ENCODE measurements at regions not wholly inside any gene's neighbourhood (a gene's known extent, or its start where the extent isn't known, plus 50 kb on each side); places are given as distances from the start of the nearest gene placed in this dataset.

DNA sequence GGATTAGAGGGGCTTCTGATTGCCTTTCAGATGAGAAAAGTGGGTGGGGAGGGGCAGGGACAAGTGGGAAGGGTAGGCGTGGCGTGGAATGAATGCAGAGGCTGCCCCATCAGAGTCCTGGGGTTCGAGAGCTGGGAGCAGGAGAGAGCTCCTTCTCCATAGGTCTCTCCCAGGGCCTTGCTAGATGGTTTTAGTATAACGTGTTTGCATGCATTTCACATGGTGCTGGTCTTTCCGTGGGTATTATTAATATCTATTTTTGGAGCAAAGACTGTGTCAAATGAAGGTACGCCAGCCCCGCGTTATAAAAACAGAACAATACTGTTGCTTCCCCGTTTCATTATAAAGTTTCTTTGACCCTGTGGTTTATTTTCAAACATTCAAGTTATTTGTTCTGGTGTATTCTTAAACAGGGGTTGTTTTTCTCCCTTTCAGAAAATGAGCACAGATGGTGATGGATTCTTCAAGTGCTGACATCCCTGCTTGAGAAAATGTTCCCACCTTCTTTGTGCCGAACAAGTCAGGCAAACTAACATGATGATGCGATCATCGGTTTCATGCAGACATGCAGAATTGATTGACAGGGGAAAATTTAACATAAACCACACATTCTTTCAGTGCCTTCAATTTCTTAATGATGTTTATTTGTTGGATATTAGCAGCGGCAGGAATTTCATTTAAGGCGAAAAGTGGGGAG, 62.1 kb upstream of the ZNF536 start:
- Histone ChIP-seq H3K4me1 (ENCODE audit: control insufficient read depth, insufficient read depth, low read length) (no peaks in the 10 kb centered on the region), H3K27me3 (ENCODE audit: control insufficient read depth, insufficient read depth, low read length) (no peaks in the 10 kb centered on the region), H3K9ac (ENCODE audit: low read length) (no peak overlapping the region), H3K36me3 (ENCODE audit: control insufficient read depth, insufficient read depth, low read length) (no peaks in the 10 kb centered on the region), H3K9me3 (ENCODE audit: control insufficient read depth, low read length) (no peaks in the 10 kb centered on the region), H3K4me3 (ENCODE audit: low read length) (no peak overlapping the region)

DNA sequence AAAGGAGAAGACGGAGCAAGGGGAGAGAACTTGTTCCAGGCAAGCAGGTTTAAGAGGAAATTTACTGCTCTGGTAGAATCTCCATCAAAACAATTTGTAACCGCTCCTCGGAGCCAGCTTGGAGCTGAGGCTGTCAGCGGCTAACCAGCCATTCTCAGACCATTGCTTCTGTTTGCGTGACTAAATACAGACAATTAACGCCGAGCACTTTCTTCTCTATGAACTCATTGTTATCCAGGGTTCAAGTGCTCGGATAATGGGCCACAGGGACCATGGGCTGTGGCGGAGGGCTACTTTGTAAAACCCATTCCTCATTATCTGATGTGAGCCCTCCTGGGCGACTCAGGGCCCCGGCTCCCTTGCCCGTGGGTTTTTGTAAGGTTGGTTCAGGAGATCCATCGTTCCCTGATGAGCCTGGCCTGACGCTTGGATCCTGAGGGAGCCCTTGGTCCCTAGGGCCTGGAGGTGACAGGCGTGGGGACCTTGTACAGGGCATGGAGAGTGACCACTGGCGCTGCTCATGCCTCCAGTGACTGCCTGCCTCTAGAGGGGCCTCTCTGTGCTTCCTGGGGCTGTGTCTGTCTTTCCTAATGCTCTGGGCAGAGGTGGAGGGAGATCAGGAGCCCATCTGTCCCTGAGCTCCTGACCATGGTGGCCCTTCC, 61.5 kb upstream of the ZNF536 start:
- no peak overlapping the region for H3K4me3 ChIP-seq (ENCODE audit: low read length)
- H3K4me1 ChIP-seq (ENCODE audit: control insufficient read depth, insufficient read depth, low read length), result no peaks in the 10 kb centered on the region
- H3K36me3 ChIP-seq (ENCODE audit: control insufficient read depth, insufficient read depth, low read length), result no peaks in the 10 kb centered on the region
- no peaks in the 10 kb centered on the region for H3K27me3 ChIP-seq (ENCODE audit: control insufficient read depth, insufficient read depth, low read length)
- H3K9me3 ChIP-seq (ENCODE audit: control insufficient read depth, low read length), result no peaks in the 10 kb centered on the region
- no peak overlapping the region for H3K9ac ChIP-seq (ENCODE audit: low read length)

DNA sequence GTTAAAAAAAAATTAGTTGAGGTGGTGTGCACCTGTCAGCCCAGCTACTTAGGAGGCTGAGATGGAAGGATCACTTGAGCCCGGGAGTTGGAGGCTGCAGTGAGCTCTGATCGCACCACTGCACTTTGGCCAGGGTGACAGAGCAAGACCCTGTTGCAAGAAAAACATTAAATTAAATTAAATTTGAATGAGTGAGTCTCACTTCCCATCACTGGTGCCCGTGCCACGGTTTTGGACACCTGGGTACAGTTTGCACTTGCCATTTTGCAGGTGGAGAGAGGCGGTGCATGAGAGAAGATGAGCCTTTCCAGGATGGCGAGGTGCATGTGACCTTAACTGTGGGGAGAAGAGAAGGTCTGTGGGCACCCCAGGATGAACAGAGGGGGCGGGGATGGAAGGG, 60.3 kb upstream of the ZNF536 start:
- H3K27me3 ChIP-seq (ENCODE audit: control insufficient read depth, insufficient read depth, low read length), result no peaks in the 10 kb centered on the region
- no peaks in the 10 kb centered on the region for H3K9me3 ChIP-seq (ENCODE audit: control insufficient read depth, low read length)
- no peaks in the 10 kb centered on the region for H3K4me1 ChIP-seq (ENCODE audit: control insufficient read depth, insufficient read depth, low read length)
- no peaks in the 10 kb centered on the region for H3K36me3 ChIP-seq (ENCODE audit: control insufficient read depth, insufficient read depth, low read length)
- no peak overlapping the region for H3K9ac ChIP-seq (ENCODE audit: low read length)
- no peak overlapping the region for H3K4me3 ChIP-seq (ENCODE audit: low read length)

DNA sequence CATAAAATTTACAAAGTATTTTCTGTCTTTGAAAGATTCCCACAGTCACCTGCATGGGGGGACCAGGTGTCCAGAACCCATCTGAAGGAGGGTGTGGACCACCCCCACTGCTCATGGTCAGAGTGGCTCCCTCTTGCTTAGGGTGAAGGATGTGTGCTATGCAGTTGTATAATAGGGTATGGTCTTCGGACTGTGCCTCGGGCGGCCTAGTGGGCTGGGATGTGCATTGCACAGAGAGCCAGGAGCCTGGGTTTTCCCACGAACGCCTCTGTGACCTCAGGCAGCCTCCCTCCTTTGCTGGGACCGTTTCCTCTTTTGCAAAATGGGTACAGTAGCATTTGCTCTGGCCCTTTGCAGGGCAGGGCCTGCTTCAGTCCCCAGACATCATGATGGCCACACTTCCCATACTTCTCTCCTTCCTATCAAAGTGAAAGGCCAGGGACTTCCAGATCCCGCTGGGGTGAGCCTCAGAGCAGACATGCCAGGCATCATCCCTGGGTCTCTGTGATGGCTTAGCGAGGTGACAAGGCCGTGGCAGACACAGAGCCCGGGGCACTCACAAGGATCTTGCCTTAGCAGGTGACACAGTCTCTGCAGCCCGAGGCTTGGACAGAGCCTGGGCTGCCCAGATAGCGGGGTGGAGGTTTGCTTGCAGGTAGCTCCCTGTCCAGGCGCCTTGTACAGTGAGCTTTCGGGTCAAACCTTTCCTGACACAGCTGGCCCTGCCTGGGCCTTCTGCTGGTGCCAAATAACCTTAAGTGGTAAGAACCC, 59.4 kb upstream of the ZNF536 start:
- Histone ChIP-seq H3K9me3 (ENCODE audit: control insufficient read depth, low read length) (no peaks in the 10 kb centered on the region), H3K36me3 (ENCODE audit: control insufficient read depth, insufficient read depth, low read length) (no peaks in the 10 kb centered on the region), H3K9ac (ENCODE audit: low read length) (no peak overlapping the region), H3K4me1 (ENCODE audit: control insufficient read depth, insufficient read depth, low read length) (no peaks in the 10 kb centered on the region), H3K27me3 (ENCODE audit: control insufficient read depth, insufficient read depth, low read length) (no peaks in the 10 kb centered on the region), H3K4me3 (ENCODE audit: low read length) (no peak overlapping the region)

DNA sequence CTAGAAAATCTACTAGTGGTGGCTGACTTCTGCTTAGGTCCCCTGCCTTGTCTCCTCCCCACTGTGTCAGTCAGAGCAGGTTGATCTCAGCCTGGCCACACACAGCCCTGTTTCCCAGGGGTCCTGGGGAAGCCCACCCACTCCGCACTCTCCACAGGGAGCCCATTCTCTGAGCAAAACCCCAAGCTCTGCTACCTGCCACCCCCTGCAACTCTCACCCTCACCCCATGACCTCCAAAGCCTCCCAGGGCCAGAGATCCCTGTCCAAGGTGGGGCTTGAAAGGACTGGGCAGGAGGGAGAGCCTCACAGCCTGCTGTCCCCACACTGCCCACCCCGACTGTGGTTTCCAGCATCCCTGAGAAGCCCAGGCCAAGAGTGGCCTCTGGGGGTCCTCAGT, 58.8 kb upstream of the ZNF536 start:
- Histone ChIP-seq H3K4me1 (ENCODE audit: control insufficient read depth, insufficient read depth, low read length) (no peaks in the 10 kb centered on the region), H3K4me3 (ENCODE audit: low read length) (no peak overlapping the region), H3K9ac (ENCODE audit: low read length) (no peak overlapping the region), H3K36me3 (ENCODE audit: control insufficient read depth, insufficient read depth, low read length) (no peaks in the 10 kb centered on the region), H3K27me3 (ENCODE audit: control insufficient read depth, insufficient read depth, low read length) (no peaks in the 10 kb centered on the region), H3K9me3 (ENCODE audit: control insufficient read depth, low read length) (no peaks in the 10 kb centered on the region)

DNA sequence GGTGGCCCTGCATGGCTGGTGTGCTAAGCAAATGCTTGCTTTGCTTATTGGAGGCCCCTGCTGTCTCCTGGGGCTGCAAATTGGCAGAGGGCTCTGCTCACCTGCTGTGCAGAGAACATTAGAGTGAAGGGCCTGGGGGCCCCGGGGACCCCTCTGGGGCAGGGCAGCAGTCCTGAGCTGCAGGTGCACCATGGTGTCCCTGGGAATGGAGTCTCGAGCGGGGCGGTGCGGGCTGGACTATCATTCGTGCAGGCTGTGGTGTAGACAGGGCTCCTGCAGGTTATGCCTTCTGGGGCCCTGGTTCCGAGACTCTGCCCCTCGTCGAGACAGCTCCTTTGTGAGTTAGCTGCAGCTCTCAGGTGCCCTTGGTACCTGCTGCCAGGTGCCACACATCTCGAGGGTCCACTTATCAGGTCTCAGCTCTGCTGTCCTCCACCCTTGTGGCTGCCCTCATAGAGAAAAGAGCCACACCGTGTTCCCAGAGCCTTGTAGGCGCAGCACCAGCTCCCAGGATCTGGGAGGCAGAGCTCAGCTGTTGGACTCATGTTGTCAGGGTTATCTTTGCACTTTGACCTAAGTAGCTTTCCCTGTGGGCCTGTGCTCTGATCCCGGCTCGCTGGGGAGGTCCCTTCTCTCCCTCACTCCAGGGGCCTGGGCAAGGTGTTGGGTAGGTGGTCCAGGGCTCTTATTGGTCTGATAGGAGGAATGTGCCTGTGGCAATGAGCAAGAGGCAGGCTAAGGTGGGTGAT, 58.0 kb upstream of the ZNF536 start:
- Histone ChIP-seq H3K27me3 (ENCODE audit: control insufficient read depth, insufficient read depth, low read length) (no peaks in the 10 kb centered on the region), H3K4me3 (ENCODE audit: low read length) (no peak overlapping the region), H3K36me3 (ENCODE audit: control insufficient read depth, insufficient read depth, low read length) (no peaks in the 10 kb centered on the region), H3K9ac (ENCODE audit: low read length) (no peak overlapping the region), H3K9me3 (ENCODE audit: control insufficient read depth, low read length) (no peaks in the 10 kb centered on the region), H3K4me1 (ENCODE audit: control insufficient read depth, insufficient read depth, low read length) (no peaks in the 10 kb centered on the region)

DNA sequence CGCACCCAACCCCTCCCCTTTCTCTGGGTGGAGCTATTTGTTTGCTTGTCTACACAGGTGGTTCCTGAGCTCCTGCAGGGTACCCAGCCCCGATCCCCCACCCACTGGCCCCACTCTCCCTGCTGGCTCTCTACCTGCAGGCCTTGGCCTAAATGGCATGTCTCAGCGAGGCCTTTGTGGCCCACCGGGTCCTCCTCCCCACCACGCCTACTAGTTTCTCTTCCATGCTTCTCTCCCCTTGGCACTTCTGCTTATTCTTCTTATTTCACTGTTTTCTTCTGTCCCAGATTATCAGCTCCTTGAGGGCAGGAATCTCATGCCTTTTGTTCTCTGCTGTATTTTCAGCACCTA, 57.4 kb upstream of the ZNF536 start:
- Histone ChIP-seq H3K4me1 (ENCODE audit: control insufficient read depth, insufficient read depth, low read length) (no peaks in the 10 kb centered on the region), H3K9me3 (ENCODE audit: control insufficient read depth, low read length) (no peaks in the 10 kb centered on the region), H3K27me3 (ENCODE audit: control insufficient read depth, insufficient read depth, low read length) (no peaks in the 10 kb centered on the region), H3K36me3 (ENCODE audit: control insufficient read depth, insufficient read depth, low read length) (no peaks in the 10 kb centered on the region), H3K9ac (ENCODE audit: low read length) (no peak overlapping the region), H3K4me3 (ENCODE audit: low read length) (no peak overlapping the region)

DNA sequence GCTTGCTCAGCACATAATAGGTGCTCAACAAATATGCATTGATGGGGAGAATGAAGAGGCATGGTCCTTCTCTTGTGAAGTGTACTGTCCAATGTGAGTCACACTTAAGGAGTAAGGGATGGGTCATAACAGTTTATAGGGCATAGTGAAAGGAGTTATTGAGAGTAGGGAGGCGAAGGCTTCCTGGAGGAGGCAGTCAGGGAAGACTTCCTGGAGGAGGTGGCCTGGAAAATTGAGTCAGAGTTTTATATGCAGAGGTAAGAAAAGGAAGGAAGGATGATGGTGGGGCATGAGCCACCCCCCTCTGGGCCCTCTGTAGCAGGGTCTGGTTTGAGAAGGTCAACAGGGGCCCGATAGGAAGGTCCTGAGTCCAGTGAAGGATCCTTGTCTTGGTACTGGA, 57.0 kb upstream of the ZNF536 start:
- H3K4me1 ChIP-seq (ENCODE audit: control insufficient read depth, insufficient read depth, low read length), result no peaks in the 10 kb centered on the region
- H3K27me3 ChIP-seq (ENCODE audit: control insufficient read depth, insufficient read depth, low read length), result no peaks in the 10 kb centered on the region
- H3K9me3 ChIP-seq (ENCODE audit: control insufficient read depth, low read length), result no peaks in the 10 kb centered on the region
- no peaks in the 10 kb centered on the region for H3K36me3 ChIP-seq (ENCODE audit: control insufficient read depth, insufficient read depth, low read length)
- H3K9ac ChIP-seq (ENCODE audit: low read length), result no peak overlapping the region
- no peak overlapping the region for H3K4me3 ChIP-seq (ENCODE audit: low read length)

DNA sequence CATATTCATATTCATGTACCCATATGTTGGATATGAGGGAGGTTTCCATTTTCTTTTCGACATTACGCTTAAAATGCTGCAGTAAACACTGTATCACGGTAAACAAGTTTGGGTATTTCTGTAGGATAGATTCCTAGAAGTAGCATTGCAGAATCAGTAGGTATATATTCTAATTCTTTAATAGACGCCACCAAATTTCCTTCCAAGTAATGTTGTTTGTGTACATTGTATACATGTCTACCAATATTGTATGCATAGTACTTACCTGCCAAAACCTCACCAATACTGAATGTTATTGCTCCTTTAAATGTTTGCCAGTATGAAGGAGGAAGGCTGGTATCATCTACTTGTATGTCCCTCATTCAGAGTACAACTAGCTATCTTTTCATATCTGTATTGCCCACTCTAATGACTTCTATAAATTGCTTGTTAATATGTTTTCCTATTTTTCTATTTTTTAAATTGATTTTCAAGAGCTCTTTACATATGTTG, 56.1 kb upstream of the ZNF536 start:
- H3K9ac ChIP-seq (ENCODE audit: low read length), result no peak overlapping the region
- H3K9me3 ChIP-seq (ENCODE audit: control insufficient read depth, low read length), result no peaks in the 10 kb centered on the region

DNA sequence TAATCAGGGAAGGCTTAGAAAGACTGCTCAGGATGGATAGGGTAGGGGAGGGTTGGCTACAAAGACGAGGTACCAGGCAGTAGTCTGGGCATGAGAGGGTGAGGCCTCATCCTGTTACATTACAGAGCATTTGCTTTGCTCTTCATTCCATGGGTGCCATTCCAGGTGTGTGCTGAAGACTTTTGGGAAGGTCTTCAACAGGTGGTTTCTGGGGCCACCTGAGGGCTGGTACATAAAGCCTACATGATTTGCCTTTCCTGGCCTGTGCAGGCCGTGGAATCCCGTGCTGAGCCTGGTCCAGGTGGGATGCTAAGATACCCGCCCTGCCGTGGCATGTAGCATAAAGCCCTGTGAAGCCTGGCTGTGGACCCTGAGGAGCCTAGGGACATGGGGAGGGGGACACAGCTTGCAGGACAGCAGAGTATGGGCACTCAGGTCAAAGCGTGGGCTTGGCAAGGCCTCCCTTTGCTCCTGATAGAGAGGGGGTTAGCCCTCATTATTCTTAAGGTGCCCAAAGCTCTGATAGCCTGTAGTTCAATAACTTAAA, 55.6 kb upstream of the ZNF536 start:
- H3K9me3 ChIP-seq (ENCODE audit: control insufficient read depth, low read length), result no peaks in the 10 kb centered on the region
- no peaks in the 10 kb centered on the region for H3K4me1 ChIP-seq (ENCODE audit: control insufficient read depth, insufficient read depth, low read length)
- H3K27me3 ChIP-seq (ENCODE audit: control insufficient read depth, insufficient read depth, low read length), result no peaks in the 10 kb centered on the region
- H3K4me3 ChIP-seq (ENCODE audit: low read length), result no peak overlapping the region
- H3K36me3 ChIP-seq (ENCODE audit: control insufficient read depth, insufficient read depth, low read length), result no peaks in the 10 kb centered on the region
- H3K9ac ChIP-seq (ENCODE audit: low read length), result no peak overlapping the region

More for the DNA sequence above, 56.1 kb upstream of the ZNF536 start:
- Histone ChIP-seq H3K27me3 (ENCODE audit: control insufficient read depth, insufficient read depth, low read length) (no peaks in the 10 kb centered on the region), H3K4me1 (ENCODE audit: control insufficient read depth, insufficient read depth, low read length) (no peaks in the 10 kb centered on the region), H3K36me3 (ENCODE audit: control insufficient read depth, insufficient read depth, low read length) (no peaks in the 10 kb centered on the region), H3K4me3 (ENCODE audit: low read length) (no peak overlapping the region)

DNA sequence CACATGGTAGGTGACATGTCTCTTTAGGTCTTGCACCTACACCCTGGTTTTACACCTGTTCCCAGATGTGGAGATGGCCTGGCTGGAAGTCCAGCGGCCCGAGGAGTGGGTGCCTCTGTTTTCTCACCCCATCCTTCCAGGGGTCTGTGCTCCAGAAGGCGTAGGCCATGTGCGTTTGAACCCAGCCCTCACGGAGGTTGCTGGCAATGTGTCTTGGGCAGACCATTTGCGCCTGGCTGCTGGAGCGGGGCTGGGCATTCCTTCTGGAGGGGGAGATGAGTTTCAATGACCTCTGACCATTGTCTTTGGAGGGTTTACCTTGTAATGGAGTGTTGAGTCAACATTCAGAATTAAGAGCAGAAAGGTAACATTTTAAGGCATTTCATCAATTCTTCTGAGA, 54.8 kb upstream of the ZNF536 start:
- H3K4me1 ChIP-seq (ENCODE audit: control insufficient read depth, insufficient read depth, low read length), result no peaks in the 10 kb centered on the region
- no peaks in the 10 kb centered on the region for H3K9me3 ChIP-seq (ENCODE audit: control insufficient read depth, low read length)
- H3K9ac ChIP-seq (ENCODE audit: low read length), result no peak overlapping the region
- H3K4me3 ChIP-seq (ENCODE audit: low read length), result no peak overlapping the region
- H3K36me3 ChIP-seq (ENCODE audit: control insufficient read depth, insufficient read depth, low read length), result no peaks in the 10 kb centered on the region
- H3K27me3 ChIP-seq (ENCODE audit: control insufficient read depth, insufficient read depth, low read length), result no peaks in the 10 kb centered on the region

Measured in mucosa of stomach (tissue), 1 donor.